GM19025 (cell line): ENCODE measurements at regions not wholly inside any gene's neighbourhood (a gene's known extent, or its start where the extent isn't known, plus 50 kb on each side); places are given as distances from the start of the nearest gene placed in this dataset.

Experiments
- ATAC-seq: cut with Tn5 transposase; IDR thresholded peaks from one replicate; pipeline ENCODE4 v1.9.1; 2021; ENCODE audit warnings: mild to moderate bottlenecking, low read depth, moderate library complexity; ENCODE audit not compliant: unreplicated experiment

DNA sequence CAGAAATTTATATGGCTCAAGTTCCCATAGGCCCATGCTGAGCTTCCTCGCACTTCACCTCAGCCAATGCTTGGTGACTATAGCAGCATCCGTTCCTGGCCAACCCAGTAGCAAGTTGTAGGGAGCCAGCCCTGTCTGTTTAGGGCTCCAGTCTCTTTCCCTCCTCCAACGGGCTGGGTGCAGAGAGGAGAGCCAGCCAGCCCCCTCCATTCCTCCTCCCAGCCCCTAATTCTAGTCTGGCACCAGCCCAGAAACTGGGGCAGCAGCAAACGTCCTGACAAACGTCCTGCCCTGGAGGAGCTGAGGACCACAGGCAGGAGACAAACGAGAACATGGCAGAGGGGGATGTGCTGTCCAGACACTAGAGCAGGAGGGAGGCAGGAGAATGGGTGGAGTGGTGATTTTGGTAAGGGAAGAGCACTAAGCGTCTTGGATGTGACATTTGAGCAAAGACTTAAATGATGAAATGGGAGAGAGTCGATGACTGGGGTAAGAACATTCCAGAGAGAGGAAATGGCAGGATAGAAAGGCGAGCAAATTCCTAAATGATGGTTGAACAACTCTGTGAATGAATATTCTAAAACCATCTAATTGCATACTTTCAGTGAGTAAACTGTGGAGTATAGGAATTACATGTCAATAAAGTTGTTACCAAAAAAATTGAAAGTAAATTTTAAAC is 222.5 kb upstream of the DAPK1 start:
- ATAC-seq = no peak

GRCh38 chr9:87276327-87276841 is 221.3 kb upstream of the DAPK1 start:
- no peak for ATAC-seq

DNA sequence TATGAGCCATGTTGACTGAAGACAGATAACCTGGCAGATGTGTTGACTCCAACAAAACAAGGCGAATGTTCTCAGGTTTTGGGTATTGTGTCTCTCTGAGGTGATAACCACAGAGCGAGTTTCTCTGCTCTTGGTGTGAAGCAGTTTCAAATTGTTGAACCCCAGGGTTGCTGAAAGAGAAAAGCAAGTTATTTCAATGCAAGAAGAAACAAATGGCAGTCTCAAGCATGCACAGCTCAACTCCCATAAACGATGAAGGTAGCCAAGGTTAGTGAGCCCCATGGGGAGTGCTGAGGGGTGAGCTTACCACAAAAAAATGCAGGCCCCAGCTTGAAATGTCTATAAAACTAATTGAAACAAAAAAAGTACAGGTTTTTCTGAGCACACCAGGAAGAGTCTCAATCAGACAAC is 220.8 kb upstream of the DAPK1 start:
- no peak for ATAC-seq

GRCh38 chr9:87277346-87277745 is 220.3 kb upstream of the DAPK1 start:
- no peak for ATAC-seq

- ATAC-seq = no peak
These were observed 218.5 kb upstream of the DAPK1 start for GRCh38 chr9:87278971-87279733.

DNA sequence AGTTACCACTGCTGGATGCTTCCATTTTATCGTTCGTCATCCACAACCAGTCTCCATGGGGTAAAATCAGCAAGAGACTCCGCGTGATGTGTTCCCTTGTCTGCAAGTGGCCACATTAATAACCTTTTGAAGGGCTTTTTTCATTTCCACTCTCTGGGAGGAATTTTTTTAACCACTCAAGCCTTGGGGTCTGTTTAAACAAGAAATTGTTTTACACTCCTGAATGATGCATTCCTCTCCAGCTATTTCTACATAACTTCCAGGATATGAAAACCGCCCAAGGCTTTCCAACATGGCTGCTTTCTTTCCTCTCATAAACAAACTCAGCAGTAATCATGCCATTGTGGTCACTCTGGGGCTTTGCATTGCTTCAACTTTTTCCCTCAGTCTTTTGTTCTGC is 217.2 kb upstream of the DAPK1 start:
- no peak for ATAC-seq

GRCh38 chr9:87282538-87282937 is 215.1 kb upstream of the DAPK1 start:
- ATAC-seq = no peak

- no peak for ATAC-seq
These were observed 214.1 kb upstream of the DAPK1 start for GRCh38 chr9:87283585-87283984.

DNA sequence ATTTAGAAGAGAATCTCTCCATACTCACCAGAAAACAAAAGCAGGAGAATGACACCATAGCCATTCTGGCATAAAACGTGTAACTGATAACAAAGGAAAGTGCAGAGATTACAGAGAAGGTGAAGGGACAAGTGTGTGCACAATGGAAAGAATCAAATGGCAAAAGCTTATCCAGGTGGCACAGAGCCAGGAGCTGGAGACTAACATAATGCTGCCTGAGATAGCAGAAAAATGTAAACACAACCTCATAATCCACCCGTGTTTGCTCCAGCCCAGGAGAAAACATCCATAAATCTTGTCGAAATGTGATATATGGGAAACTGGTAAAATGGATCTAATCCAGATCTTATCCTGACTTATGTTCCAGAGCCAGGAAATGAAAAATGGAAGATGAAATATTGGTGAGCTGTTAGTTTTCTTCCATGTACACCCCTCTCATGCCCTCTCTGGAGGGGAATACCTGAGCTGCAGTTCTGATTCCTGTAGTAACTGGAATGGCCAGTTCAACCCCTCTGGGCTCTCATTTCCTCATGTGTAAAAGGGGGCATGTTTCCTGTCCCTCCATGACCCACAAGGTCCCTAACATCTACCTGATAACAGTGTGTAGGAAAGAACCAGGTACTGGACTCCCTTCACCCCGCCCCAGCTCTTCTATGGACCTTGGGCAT is 212.3 kb upstream of the DAPK1 start:
- no peak for ATAC-seq

DNA sequence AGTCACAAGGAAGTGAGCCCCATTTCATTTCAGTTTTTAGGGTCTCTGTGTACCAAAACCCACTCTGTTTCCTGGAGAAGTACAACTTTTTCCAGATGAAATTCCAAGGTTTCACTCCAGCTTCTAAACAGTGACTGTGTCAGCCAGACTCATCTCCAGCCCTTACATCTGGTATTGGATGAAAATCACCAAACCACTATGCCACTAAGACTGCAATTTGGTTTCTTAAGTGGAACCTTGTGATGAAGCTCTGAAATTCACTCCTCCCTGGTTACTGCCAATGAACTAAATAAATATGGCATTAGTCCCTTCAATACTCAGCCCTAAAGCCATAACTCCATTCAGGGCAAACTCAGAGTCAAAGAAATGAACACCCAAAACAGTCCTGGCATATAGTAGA is 211.2 kb upstream of the DAPK1 start:
- ATAC-seq = no peak

DNA sequence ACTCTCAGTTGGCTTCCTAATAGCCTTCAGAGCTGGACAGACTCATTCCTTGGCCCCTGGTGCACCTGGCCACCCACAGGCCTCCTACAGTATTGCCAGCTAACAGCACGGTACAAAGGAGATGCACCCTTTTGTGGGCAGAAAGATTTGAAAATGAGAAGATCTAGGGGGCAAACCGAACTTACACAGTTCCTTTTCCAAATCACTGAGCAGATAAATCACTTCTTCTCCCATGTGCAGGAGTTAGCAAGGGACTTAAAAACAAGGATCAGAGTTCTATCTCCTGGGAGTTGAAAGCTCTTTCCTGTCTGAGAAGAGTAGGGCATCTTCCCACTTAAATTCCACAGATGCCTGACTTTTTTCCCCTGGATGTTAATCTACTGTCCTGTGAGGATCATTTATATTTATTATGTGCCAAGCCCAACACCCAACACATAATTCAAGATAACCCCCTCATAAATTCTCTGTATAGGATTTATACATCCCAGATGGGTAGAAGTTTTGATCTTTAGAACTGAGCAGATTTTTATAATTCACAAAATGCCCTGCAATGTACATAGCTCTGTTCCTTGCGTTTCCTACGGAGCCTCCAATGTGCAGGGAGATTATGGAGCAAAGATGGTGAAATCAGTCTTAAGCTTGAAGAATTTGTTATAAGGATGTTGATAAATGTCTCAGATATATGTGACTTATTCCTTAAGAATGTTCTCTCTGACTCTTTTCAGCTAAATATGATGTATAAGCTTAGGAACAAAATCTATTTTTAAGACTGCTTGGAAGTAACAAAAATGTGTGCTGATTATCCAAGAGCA is 207.2 kb upstream of the DAPK1 start:
- no peak for ATAC-seq

- no peak for ATAC-seq
These were observed 205.0 kb upstream of the DAPK1 start for GRCh38 chr9:87292449-87293191.

GRCh38 chr9:87294126-87294525 is 203.5 kb upstream of the DAPK1 start:
- no peak for ATAC-seq

DNA sequence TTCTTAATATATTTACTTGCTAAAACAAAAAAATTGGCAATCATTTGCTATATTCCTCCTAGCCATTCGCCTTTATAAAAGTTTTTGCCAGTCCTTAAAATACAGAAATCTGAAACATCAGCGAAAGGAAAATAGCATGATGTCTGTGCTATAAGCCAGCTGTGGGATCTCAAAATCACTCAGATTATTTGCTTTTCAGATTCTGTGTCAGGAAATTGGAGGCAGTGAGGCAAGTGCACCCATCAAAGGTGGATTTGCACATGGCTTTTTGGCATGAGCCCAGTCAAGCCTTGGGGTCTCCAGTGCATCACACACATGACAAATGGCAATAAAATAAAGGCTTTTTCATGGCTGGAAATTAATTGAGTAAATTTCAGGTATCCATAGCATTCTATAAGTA is 196.8 kb upstream of the DAPK1 start:
- ATAC-seq = no peak

- ATAC-seq = no peak
These were observed 196.3 kb upstream of the DAPK1 start for GRCh38 chr9:87301371-87301770.

- ATAC-seq = no peak
These were observed 192.5 kb upstream of the DAPK1 start for GRCh38 chr9:87305151-87305550.

- ATAC-seq = no peak
These were observed 191.7 kb upstream of the DAPK1 start for GRCh38 chr9:87306006-87306405.

DNA sequence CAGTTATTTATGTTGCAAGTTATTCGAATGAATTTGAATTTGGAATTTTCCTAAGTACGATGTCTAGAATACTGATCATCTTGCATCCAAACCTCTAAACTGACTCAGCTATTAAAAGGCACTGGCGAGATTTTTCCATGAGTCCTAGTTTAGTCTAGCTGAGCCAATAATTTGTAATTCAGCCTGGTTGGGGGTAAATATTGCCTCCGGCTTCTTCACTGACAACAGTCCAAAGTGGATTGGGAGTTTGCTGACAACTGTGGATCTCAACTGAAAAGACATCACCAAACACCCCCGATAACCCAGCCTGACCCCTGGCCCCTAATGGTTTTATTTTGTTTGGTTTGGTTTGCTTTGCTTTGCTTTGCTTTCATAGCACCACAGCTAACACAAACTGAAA is 189.8 kb upstream of the DAPK1 start:
- no peak for ATAC-seq

- no peak for ATAC-seq
These were observed 188.4 kb upstream of the DAPK1 start for GRCh38 chr9:87309236-87309635.
